GM12874 (cell line): ENCODE measurements at regions not wholly inside any gene's neighbourhood (a gene's known extent, or its start where the extent isn't known, plus 50 kb on each side); places are given as distances from the start of the nearest gene placed in this dataset.

Experiments used
- TF ChIP-seq, protein P1 (sequence below): IDR thresholded peaks from 2 replicates; pipeline ENCODE4 v1.5.1; 2011; ENCODE audit warnings: low read depth, mild to moderate bottlenecking, control low read depth, low read length, moderate library complexity; ENCODE audit not compliant: insufficient read depth

GRCh38 chr2:217227794-217228193 is 367.9 kb upstream of the TNP1 start:
- TF ChIP-seq, protein P1, sequence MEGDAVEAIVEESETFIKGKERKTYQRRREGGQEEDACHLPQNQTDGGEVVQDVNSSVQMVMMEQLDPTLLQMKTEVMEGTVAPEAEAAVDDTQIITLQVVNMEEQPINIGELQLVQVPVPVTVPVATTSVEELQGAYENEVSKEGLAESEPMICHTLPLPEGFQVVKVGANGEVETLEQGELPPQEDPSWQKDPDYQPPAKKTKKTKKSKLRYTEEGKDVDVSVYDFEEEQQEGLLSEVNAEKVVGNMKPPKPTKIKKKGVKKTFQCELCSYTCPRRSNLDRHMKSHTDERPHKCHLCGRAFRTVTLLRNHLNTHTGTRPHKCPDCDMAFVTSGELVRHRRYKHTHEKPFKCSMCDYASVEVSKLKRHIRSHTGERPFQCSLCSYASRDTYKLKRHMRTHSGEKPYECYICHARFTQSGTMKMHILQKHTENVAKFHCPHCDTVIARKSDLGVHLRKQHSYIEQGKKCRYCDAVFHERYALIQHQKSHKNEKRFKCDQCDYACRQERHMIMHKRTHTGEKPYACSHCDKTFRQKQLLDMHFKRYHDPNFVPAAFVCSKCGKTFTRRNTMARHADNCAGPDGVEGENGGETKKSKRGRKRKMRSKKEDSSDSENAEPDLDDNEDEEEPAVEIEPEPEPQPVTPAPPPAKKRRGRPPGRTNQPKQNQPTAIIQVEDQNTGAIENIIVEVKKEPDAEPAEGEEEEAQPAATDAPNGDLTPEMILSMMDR, result no peak

GRCh38 chr2:217225596-217225995 is 365.7 kb upstream of the TNP1 start:
- TF ChIP-seq, protein P1, result no peak

GRCh38 chr2:217223222-217223930 is 363.5 kb upstream of the TNP1 start:
- TF ChIP-seq, protein P1, result no peak

- TF ChIP-seq, protein P1, result no peak
Measured at GRCh38 chr2:217222309-217222910, 362.5 kb upstream of the TNP1 start.

- TF ChIP-seq, protein P1, result no peak
Measured at GRCh38 chr2:217220228-217221013, 360.6 kb upstream of the TNP1 start.

GRCh38 chr2:217219164-217219520 is 359.3 kb upstream of the TNP1 start:
- TF ChIP-seq, protein P1, result no peak

DNA sequence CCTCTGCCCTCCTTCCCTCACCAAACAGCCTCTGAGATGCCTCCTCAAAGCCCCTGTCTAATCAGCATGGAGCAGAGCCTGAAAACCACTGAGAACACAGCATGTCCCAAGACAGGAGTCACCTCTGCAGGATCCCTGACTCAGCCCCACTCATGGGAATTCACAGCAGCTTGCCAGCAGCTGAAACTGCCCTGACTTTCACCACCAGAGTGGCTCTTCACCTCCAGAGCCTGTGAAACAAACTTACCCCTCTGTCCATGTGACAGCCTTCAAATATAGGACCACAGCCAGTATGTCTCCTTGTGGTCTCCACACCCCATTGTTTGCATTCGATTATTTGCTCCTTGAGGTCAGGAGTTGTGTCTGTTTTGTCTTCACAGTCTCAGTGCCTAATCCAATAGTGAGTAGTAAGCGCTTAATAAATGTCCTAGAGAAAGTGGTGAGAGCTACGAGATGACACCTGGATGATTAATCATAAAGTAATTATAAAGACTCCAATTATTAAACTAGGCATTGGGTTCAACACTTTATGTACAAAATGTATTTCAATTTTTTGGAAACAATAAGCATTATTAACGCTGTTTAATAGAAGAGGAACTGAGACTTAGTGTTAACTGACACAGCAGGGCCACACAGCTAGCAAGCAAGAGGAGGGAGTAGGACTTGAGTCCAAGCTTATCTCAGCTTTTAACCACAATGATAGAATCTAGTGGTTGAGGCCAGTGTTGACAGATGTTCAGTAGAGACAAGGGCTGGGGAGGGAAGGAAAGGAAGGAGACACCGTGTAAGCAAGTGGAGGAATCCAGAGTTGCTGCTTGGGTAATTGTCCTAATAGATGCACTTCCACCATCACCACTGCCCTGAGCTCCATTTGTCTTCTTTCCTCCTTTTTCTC is 358.7 kb upstream of the TNP1 start:
- TF ChIP-seq, protein P1, result no peak
